Neural cell (in vitro differentiated cells): ENCODE measurements at regions not wholly inside any gene's neighbourhood (a gene's known extent, or its start where the extent isn't known, plus 50 kb on each side); places are given as distances from the start of the nearest gene placed in this dataset.

Experiments used
- H2AFZ ChIP-seq: fragments of 200-600, 300-800 bp; sonication (generic), shearing (Covaris generic); 2 replicates; pipeline ENCODE4 v1.6.0; 2014; ENCODE audit warnings: low read depth, mild to moderate bottlenecking, antibody characterized with exemption, low read length, moderate library complexity
- H3F3A ChIP-seq: fragments of 200-600 bp; shearing (Covaris generic); 2 replicates; pipeline ENCODE4 v1.6.1; 2016; ENCODE audit warnings: mild to moderate bottlenecking, moderate library complexity, mixed read lengths, antibody characterized with exemption, low read length; ENCODE audit not compliant: insufficient read depth, poor library complexity, severe bottlenecking
- H3K27ac ChIP-seq: fragments of 200-600, 300-800 bp; sonication (generic), shearing (Covaris generic); 2 replicates; pipeline ENCODE4 v1.5.1; 2014; ENCODE audit warnings: mild to moderate bottlenecking, low read length, moderate library complexity
- H3K27me3 ChIP-seq: fragments of 300-800, 200-600 bp; sonication (generic), shearing (Covaris generic); 2 replicates; pipeline ENCODE4 v1.6.0; 2014; ENCODE audit warnings: mild to moderate bottlenecking, low read depth, low read length, moderate library complexity; ENCODE audit not compliant: insufficient read depth
- H3K36me3 ChIP-seq: fragments of 300-800, 200-600 bp; sonication (generic), shearing (Covaris generic); 2 replicates; pipeline ENCODE4 v1.5.1; 2014; ENCODE audit warnings: mild to moderate bottlenecking, antibody characterized with exemption, low read length, moderate library complexity; ENCODE audit not compliant: insufficient read depth
- H3K4me2 ChIP-seq: fragments of 300-800, 200-600 bp; sonication (generic), shearing (Covaris generic); 2 replicates; pipeline ENCODE4 v1.6.0; 2014; ENCODE audit warnings: mild to moderate bottlenecking, low read length
- H3K4me3 ChIP-seq: fragments of 300-800, 200-600 bp; sonication (generic), shearing (Covaris generic); 2 replicates; pipeline ENCODE4 v1.5.1; 2014; ENCODE audit warnings: mild to moderate bottlenecking, low read length, moderate library complexity
- H3K79me2 ChIP-seq: fragments of 200-600 bp; shearing (Covaris generic); replicated peaks from 2 replicates; pipeline ENCODE4 v1.6.0; 2014; ENCODE audit warnings: mild to moderate bottlenecking, low read length, moderate library complexity; ENCODE audit not compliant: insufficient read depth
- H3K9ac ChIP-seq: fragments of 300-800, 200-600 bp; sonication (generic), shearing (Covaris generic); 2 replicates; pipeline ENCODE4 v1.6.1; 2016; ENCODE audit warnings: mild to moderate bottlenecking, low read length, mixed read lengths
- H3K9me2 ChIP-seq: fragments of 200-600 bp; shearing (Covaris generic); 2 replicates; pipeline ENCODE4 v1.6.1; 2016; ENCODE audit warnings: mild to moderate bottlenecking, low read length, mixed read lengths; ENCODE audit not compliant: insufficient read depth
- H3K9me3 ChIP-seq: fragments of 200-600, 300-800 bp; sonication (generic), shearing (Covaris generic); 2 replicates; pipeline ENCODE4 v1.6.1; 2016; ENCODE audit warnings: mild to moderate bottlenecking, mixed run types, low read length, moderate library complexity, mixed read lengths
- H4K20me1 ChIP-seq: fragments of 200-600 bp; shearing (Covaris generic); 2 replicates; pipeline ENCODE4 v1.6.1; 2016; ENCODE audit warnings: mild to moderate bottlenecking, mixed run types; ENCODE audit not compliant: insufficient read depth
- CTCF ChIP-seq: fragments of 450-650 bp; IDR thresholded peaks from 2 replicates; pipeline ENCODE4 v1.5.1; 2014; ENCODE audit warnings: antibody characterized with exemption, mild to moderate bottlenecking, moderate library complexity; ENCODE audit not compliant: poor library complexity, severe bottlenecking
- EP300 ChIP-seq: fragments of 450-650 bp; conservative IDR thresholded peaks from 2 replicates; pipeline ENCODE4 v1.6.1; 2014; ENCODE audit warnings: antibody characterized with exemption, mild to moderate bottlenecking, moderate library complexity; ENCODE audit not compliant: poor library complexity, severe bottlenecking
- EZH2 ChIP-seq: fragments of 200-600, 300-800 bp; shearing (Covaris generic), sonication (generic); IDR thresholded peaks from 2 replicates; pipeline ENCODE4 v1.6.1; 2014; ENCODE audit warnings: antibody characterized with exemption, low read length, borderline replicate concordance, mild to moderate bottlenecking; ENCODE audit not compliant: insufficient read depth, poor library complexity, severe bottlenecking
- MXI1 ChIP-seq: fragments of 450-650 bp; conservative IDR thresholded peaks from 2 replicates; pipeline ENCODE4 v1.6.1; 2014; ENCODE audit warnings: antibody characterized with exemption, mild to moderate bottlenecking; ENCODE audit not compliant: poor library complexity, severe bottlenecking
- POLR2AphosphoS5 ChIP-seq: IDR thresholded peaks from 2 replicates; pipeline ENCODE4 v1.6.1; 2012
- RAD21 ChIP-seq: fragments of 450-650 bp; conservative IDR thresholded peaks from 2 replicates; pipeline ENCODE4 v1.6.1; 2014; ENCODE audit warnings: antibody characterized with exemption, mild to moderate bottlenecking, moderate library complexity
- REST ChIP-seq: IDR thresholded peaks from 2 replicates; pipeline ENCODE4 v1.6.1; 2012; ENCODE audit warnings: borderline replicate concordance
- SMC3 ChIP-seq: fragments of 450-650 bp; conservative IDR thresholded peaks from 2 replicates; pipeline ENCODE4 v1.6.1; 2014; ENCODE audit warnings: antibody characterized with exemption, mild to moderate bottlenecking, moderate library complexity; ENCODE audit not compliant: poor library complexity
- TAF1 ChIP-seq: IDR thresholded peaks from 2 replicates; pipeline ENCODE4 v1.6.1; 2012; ENCODE audit warnings: low read depth

GRCh38 chr7:37545619-37546534, 97.2 kb upstream of the ELMO1 start:
- H3K9me3 ChIP-seq, result no peaks in the 10 kb centered on the region
- TF ChIP-seq EP300 (no peak), EZH2 (no peak), POLR2AphosphoS5 (peak; percentile 29), TAF1 (no peak), SMC3 (no peak)
- no peaks in the 10 kb centered on the region for H3K9me2 ChIP-seq
- no peak overlapping the region for H3K4me2 ChIP-seq
- no peaks in the 10 kb centered on the region for H3F3A ChIP-seq
- H3K4me3 ChIP-seq, result no peak overlapping the region
- H3K79me2 ChIP-seq, result no peaks in the 10 kb centered on the region
- no peaks in the 10 kb centered on the region for H3K36me3 ChIP-seq
- no peak overlapping the region for H3K27ac ChIP-seq
- H4K20me1 ChIP-seq, result no peaks in the 10 kb centered on the region
- no peaks in the 10 kb centered on the region for H3K27me3 ChIP-seq
- no peak overlapping the region for H2AFZ ChIP-seq
- H3K9ac ChIP-seq, result no peak overlapping the region

GRCh38 chr7:37546677-37547076, 98.0 kb upstream of the ELMO1 start:
- H3K9ac ChIP-seq, result no peak overlapping the region
- no peak overlapping the region for H3K4me2 ChIP-seq
- H3F3A ChIP-seq, result no peaks in the 10 kb centered on the region
- no peak overlapping the region for H3K4me3 ChIP-seq
- H3K27ac ChIP-seq, result no peak overlapping the region
- H4K20me1 ChIP-seq, result no peaks in the 10 kb centered on the region
- H3K9me2 ChIP-seq, result no peaks in the 10 kb centered on the region
- H2AFZ ChIP-seq, result no peak overlapping the region
- no peaks in the 10 kb centered on the region for H3K27me3 ChIP-seq
- no peak for TF ChIP-seq TAF1
- TF ChIP-seq EP300, result no peak
- no peaks in the 10 kb centered on the region for H3K79me2 ChIP-seq
- no peaks in the 10 kb centered on the region for H3K36me3 ChIP-seq
- H3K9me3 ChIP-seq, result no peaks in the 10 kb centered on the region

- H3K4me3 ChIP-seq, result no peak overlapping the region
- no peak overlapping the region for H3K27ac ChIP-seq
- H3F3A ChIP-seq, result no peaks in the 10 kb centered on the region
- H3K4me2 ChIP-seq, result no peak overlapping the region
- no peaks in the 10 kb centered on the region for H3K36me3 ChIP-seq
- H4K20me1 ChIP-seq, result no peaks in the 10 kb centered on the region
- no peaks in the 10 kb centered on the region for H3K9me3 ChIP-seq
- TF ChIP-seq EZH2, result no peak
- no peak for TF ChIP-seq EP300
- TF ChIP-seq POLR2AphosphoS5, result no peak
- no peak for TF ChIP-seq TAF1
- TF ChIP-seq REST, result no peak
- no peak for TF ChIP-seq SMC3
- no peak for TF ChIP-seq CTCF
- TF ChIP-seq RAD21, result no peak
- no peak for TF ChIP-seq MXI1
- H3K27me3 ChIP-seq, result no peaks in the 10 kb centered on the region
- no peaks in the 10 kb centered on the region for H3K79me2 ChIP-seq
- no peak overlapping the region for H2AFZ ChIP-seq
- H3K9ac ChIP-seq, result no peak overlapping the region
- no peaks in the 10 kb centered on the region for H3K9me2 ChIP-seq
Observed at GRCh38 chr7:37549076-37549931, 100.6 kb upstream of the ELMO1 start.
